ENCODE measurements at regions not wholly inside any gene's neighbourhood (a gene's known extent, or its start where the extent isn't known, plus 50 kb on each side); places are given as distances from the start of the nearest gene placed in this dataset.

- H3K27ac ChIP-seq (ENCODE audit: low read depth in 1 of 2, low read length in 2 of 2) = no peak overlapping the region
- no peaks in the 10 kb centered on the region for H3K36me3 ChIP-seq (ENCODE audit: control insufficient read depth in 4 of 4, insufficient read depth in 3 of 4, low read depth in 1 of 4, low read length in 3 of 4)
- DNase-seq (ENCODE audit: low spot score) = no peak
- no peak for TF ChIP-seq RXRA (IDR thresholded peaks at IDR 0.05)
- no peaks in the 10 kb centered on the region for H3K27me3 ChIP-seq (ENCODE audit: control insufficient read depth in 4 of 4, insufficient read depth in 4 of 4, low read length in 3 of 4)
- WGBS = 86% methylated on average over 1 of the region's 1 CpG
- H3K4me3 ChIP-seq (ENCODE audit: low read depth in 1 of 3, low read length in 3 of 3) = no peak overlapping the region
- no peaks in the 10 kb centered on the region for H3K4me1 ChIP-seq (ENCODE audit: control insufficient read depth in 4 of 4, insufficient read depth in 4 of 4, low read length in 3 of 4)
- no peaks in the 10 kb centered on the region for H3K9me3 ChIP-seq (ENCODE audit: control insufficient read depth in 4 of 4, low read length in 3 of 4)
- H3K9ac ChIP-seq (ENCODE audit: low read depth in 1 of 2, low read length in 2 of 2) = no peak overlapping the region
Observed at GRCh38 chr4:110860901-110861300, 238.0 kb upstream of the PITX2 start.

GRCh38 chr4:110865611-110866259 is 242.9 kb upstream of the PITX2 start:
- 21% methylated on average over 1 of the region's 1 CpG for WGBS
- H3K9me3 ChIP-seq (ENCODE audit: control insufficient read depth in 4 of 4, low read length in 3 of 4) = no peaks in the 10 kb centered on the region
- no peaks in the 10 kb centered on the region for H3K36me3 ChIP-seq (ENCODE audit: control insufficient read depth in 4 of 4, insufficient read depth in 3 of 4, low read depth in 1 of 4, low read length in 3 of 4)
- peaks cover 0 to 11% (median 3%) of the 10 kb centered on the region in 4 donors for H3K4me1 ChIP-seq (ENCODE audit: control insufficient read depth in 4 of 4, insufficient read depth in 4 of 4, low read length in 3 of 4)
- DNase-seq (ENCODE audit: low spot score) = no peak
- no peaks in the 10 kb centered on the region for H3K27me3 ChIP-seq (ENCODE audit: control insufficient read depth in 4 of 4, insufficient read depth in 4 of 4, low read length in 3 of 4)
- TF ChIP-seq REST (IDR thresholded peaks at IDR 0.05) (no peak), HNF4G (IDR thresholded peaks at IDR 0.05) (no peak)
- H3K27ac ChIP-seq (ENCODE audit: low read depth in 1 of 2, low read length in 2 of 2) = no peak overlapping the region
- no peak overlapping the region for H3K4me3 ChIP-seq (ENCODE audit: low read depth in 1 of 3, low read length in 3 of 3)
- H3K9ac ChIP-seq (ENCODE audit: low read depth in 1 of 2, low read length in 2 of 2) = no peak overlapping the region

- H3K9me3 ChIP-seq (ENCODE audit: control insufficient read depth in 4 of 4, low read length in 3 of 4) = no peaks in the 10 kb centered on the region
- no peak overlapping the region for H3K9ac ChIP-seq (ENCODE audit: low read depth in 1 of 2, low read length in 2 of 2)
- H3K36me3 ChIP-seq (ENCODE audit: control insufficient read depth in 4 of 4, insufficient read depth in 3 of 4, low read depth in 1 of 4, low read length in 3 of 4) = no peaks in the 10 kb centered on the region
- WGBS = 88% methylated on average over 3 of the region's 3 CpGs
- TF ChIP-seq FOXA2 (IDR thresholded peaks at IDR 0.05) = no peak
- no peak for TF ChIP-seq REST (IDR thresholded peaks at IDR 0.05)
- no peak for TF ChIP-seq FOXA1 (IDR thresholded peaks at IDR 0.05)
- no peak for TF ChIP-seq TAF1 (conservative IDR thresholded peaks at IDR 0.05)
- no peak for TF ChIP-seq NR2F2 (IDR thresholded peaks at IDR 0.05)
- no peak for TF ChIP-seq HNF4A (conservative IDR thresholded peaks at IDR 0.05)
- no peak for TF ChIP-seq SP1 (IDR thresholded peaks at IDR 0.05)
- TF ChIP-seq YY1 (IDR thresholded peaks at IDR 0.05) = no peak
- TF ChIP-seq MAX (IDR thresholded peaks at IDR 0.05) = no peak
- TF ChIP-seq HNF4G (IDR thresholded peaks at IDR 0.05) = no peak
- TF ChIP-seq RAD21 (IDR thresholded peaks at IDR 0.05) = no peak
- no peak for TF ChIP-seq ZBTB33 (IDR thresholded peaks at IDR 0.05)
- no peak for TF ChIP-seq GABPA (IDR thresholded peaks at IDR 0.05 in 1 of 2, conservative IDR thresholded peaks at IDR 0.05 in 1 of 2)
- no peak for TF ChIP-seq JUND (IDR thresholded peaks at IDR 0.05)
- no peak for TF ChIP-seq CTCF (IDR thresholded peaks at IDR 0.05; ENCODE audit: low read depth, low read length, missing input control)
- H3K27ac ChIP-seq (ENCODE audit: low read depth in 1 of 2, low read length in 2 of 2) = no peak overlapping the region
- H3K4me3 ChIP-seq (ENCODE audit: low read depth in 1 of 3, low read length in 3 of 3) = no peak overlapping the region
- H3K27me3 ChIP-seq (ENCODE audit: control insufficient read depth in 4 of 4, insufficient read depth in 4 of 4, low read length in 3 of 4) = no peaks in the 10 kb centered on the region
- DNase-seq (ENCODE audit: low spot score) = no peak
- H3K4me1 ChIP-seq (ENCODE audit: control insufficient read depth in 4 of 4, insufficient read depth in 4 of 4, low read length in 3 of 4) = peaks cover 0 to 11% (median 3%) of the 10 kb centered on the region in 4 donors
Observed at GRCh38 chr4:110867251-110867960, 244.5 kb upstream of the PITX2 start.

All from liver (tissue), 8 donors.